VCaP (cell line): ENCODE measurements at regions not wholly inside any gene's neighbourhood (a gene's known extent, or its start where the extent isn't known, plus 50 kb on each side); places are given as distances from the start of the nearest gene placed in this dataset.

Experiments
- H3K27ac ChIP-seq: fragments of 450-650 bp; 2 replicates; pipeline ENCODE4 v1.5.1; 2017
- TF ChIP-seq, protein P1 (sequence below): fragments of 450-650 bp; conservative IDR thresholded peaks from 2 replicates; pipeline ENCODE4 v1.5.1; 2017; ENCODE audit warnings: mild to moderate bottlenecking, moderate library complexity

DNA sequence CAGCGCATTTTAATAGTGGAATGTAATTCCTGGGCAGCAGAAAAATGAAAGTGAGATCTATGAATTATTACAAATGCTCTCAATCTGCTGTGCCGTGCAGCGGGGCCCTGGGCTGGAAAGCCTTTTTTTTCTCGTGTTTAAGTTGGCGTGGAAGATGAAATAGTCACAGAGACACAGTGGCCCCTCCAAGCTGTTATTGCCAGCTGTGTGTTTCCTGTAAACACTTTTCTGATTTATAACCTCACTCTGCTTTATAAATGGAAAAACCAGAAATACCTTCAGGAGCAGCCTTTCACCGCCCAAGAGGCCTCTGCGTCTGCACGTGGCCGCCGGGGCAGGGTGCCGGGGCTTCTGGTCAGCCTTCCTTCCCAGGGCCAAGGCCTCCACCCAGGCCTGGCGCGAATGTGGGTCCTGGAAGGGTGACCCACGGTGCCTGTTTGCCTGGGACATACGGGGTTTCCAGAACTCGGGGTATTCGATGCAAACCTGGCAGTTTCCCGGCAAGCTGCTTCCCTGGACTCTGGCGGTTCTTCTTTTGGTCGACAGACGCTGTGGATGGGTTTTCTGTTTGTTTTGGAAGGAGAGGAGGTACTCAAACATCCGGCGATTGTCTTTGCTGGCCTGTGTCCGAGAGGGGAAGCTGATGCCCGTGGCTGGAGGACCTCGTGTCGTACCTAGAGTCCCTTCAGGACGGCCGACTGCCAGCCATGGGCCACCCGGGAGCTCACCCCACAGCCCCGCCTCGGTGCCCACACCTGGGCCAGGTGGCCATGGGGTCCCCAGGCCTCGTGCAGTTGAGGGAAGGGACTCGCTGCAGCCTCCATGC is 256.7 kb downstream of the PARP8 start:
- H3K27ac ChIP-seq = peak overlapping the region; percentile 90
- TF ChIP-seq, protein P1, sequence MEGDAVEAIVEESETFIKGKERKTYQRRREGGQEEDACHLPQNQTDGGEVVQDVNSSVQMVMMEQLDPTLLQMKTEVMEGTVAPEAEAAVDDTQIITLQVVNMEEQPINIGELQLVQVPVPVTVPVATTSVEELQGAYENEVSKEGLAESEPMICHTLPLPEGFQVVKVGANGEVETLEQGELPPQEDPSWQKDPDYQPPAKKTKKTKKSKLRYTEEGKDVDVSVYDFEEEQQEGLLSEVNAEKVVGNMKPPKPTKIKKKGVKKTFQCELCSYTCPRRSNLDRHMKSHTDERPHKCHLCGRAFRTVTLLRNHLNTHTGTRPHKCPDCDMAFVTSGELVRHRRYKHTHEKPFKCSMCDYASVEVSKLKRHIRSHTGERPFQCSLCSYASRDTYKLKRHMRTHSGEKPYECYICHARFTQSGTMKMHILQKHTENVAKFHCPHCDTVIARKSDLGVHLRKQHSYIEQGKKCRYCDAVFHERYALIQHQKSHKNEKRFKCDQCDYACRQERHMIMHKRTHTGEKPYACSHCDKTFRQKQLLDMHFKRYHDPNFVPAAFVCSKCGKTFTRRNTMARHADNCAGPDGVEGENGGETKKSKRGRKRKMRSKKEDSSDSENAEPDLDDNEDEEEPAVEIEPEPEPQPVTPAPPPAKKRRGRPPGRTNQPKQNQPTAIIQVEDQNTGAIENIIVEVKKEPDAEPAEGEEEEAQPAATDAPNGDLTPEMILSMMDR = peak; percentile 40

DNA sequence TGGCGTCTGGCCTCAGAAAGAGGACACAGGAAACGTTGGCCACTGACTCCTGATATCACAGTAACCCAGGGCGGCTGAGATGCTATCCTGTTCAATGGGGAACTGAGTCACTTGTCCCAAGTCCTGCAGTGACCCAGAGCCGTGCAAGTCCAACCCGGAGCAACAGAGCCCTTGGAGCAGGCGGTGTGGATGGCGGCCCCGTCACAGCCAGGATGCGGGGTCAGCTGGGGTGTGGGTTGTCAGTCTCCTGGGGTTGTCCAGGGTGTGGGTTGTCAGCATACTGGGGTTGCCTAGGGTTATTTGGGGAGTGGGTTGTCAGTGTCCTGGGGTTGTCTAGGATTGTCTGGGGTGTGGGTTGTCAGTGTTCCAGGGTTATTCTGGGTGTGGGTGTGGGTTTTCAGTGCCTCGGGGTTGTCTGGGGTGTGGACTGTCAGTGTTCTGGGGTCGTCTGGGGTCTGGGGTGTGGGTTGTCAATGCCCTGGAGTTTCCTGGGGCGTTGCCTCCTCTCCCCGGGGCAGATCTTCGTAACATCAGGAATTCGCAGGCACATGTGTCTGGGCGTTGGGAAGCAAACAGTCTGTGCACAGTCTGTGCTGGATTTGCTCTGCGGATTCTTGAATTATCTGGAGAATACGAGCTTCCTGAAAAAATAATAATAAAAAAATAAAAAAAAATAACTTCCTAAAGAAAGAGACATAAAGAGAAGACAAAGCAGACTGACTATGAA is 257.5 kb downstream of the PARP8 start:
- TF ChIP-seq, protein P1 = no peak
- H3K27ac ChIP-seq = peak overlapping the region; percentile 90

DNA sequence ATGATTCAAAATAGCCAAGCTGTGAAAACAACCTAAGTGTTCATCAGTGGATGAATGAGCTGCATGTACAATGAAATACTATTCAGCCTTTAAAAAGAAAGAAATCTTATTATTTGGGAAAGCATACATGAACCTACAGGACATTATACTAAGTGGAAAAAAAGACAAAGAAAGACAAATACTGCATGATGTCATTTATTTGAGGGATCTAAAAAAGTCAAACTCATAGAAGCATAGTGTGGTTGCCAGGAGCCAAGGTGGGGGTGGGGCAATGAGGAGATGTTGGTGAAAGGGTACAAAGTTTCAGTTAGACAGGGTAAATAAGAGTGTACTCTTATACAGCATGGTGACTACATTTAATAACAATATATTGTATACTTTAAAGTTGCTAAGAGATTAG is 261.5 kb downstream of the PARP8 start:
- no peak overlapping the region for H3K27ac ChIP-seq
- TF ChIP-seq, protein P1 = no peak

DNA sequence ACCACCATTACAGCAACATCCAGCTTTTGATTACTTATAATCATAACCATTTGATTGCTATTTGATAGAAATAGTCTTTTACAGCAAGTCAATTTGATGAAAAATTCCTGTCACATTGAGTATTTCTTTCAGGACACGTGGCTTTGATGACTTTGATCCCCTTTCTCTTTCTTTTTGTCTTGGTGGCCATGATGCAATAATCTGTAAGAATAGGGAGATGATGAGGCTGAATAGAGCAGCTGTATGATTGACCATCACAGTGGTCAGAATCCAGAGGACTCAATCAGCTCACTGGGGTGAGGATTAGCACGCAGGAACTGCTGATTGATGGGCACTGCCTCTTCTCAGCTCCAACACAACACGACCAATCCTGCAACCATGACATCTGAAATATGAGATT is 262.7 kb downstream of the PARP8 start:
- H3K27ac ChIP-seq = no peak overlapping the region
- TF ChIP-seq, protein P1 = no peak

DNA sequence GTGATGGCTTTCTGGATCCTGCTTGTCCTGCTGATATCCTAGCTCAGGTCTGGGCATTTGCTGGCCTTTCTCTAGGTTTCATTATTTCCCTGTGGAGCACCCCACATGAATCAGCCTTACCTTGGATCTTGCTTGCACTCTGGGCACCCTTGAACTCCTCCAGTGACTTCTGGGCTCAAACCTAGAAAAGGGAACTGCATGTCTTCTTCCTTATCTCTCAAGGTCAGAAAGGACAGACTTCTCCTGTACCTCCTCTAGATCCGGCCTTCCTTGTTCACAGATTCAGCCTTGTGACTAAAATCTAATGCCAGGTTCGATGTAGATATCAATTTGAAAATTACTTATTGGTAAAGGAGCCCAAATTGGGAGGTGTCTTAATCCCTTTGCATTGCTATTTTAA is 267.9 kb downstream of the PARP8 start:
- TF ChIP-seq, protein P1 = no peak
- H3K27ac ChIP-seq = no peak overlapping the region

DNA sequence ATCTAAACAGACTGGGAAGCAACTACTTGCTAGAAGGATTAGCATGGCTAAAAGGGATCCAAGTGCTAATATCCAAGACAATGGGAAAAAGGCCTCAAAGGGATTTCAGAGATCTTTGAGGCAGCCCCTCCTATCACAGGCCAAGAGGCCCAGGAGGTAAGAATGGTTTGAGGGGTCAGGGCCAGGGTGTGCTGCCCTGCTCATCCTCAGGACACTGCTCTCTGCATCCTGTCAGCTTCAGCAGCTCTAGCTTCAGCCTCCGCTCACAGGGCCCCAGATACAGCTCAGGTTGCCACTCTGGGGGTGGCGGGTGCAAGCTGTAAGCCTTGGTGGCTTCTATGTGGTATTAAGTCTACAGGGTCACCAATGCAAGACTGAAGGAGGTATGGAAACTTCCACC is 278.7 kb downstream of the PARP8 start:
- TF ChIP-seq, protein P1 = no peak
- H3K27ac ChIP-seq = no peak overlapping the region

DNA sequence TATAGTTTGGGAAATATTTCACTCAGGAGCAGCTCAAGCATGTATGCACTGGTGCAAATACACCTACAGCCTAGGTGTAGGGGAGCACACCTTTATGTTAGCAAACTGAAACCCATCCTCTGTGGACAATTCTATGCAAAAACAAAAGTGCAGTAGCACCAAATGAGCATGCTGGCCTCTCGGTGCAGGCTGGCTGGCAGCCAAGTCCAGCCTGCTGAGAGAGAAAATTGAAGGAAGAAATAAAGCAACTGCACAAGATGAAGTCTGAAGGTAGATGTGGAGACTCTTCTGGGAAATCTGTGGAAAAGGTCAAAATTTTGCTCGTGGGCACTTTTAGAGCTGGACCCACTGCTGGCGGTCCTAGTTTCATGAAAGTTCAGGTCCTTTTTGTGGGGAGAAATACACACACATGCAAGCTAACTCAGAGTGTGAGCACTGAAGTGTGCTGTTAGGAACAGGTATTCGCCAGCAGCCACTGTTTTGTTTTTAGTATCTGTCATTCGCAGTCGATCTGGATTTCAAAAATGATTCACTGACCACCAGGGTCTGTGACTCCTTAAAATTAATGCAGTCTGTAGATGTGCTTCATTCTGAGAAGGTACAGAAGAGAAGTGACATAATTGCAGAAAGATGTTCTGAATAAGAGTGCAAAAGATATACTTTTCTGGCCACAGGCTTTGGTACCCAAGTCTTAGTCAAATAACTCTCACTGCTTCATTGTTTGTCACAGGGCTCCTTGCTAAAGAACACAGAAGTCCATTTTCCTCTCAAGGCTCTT is 281.7 kb downstream of the PARP8 start:
- peak overlapping the region; percentile 48; the same call in 1 of the 2 replicates for H3K27ac ChIP-seq
- TF ChIP-seq, protein P1 = no peak
